KMS-11 (cell line): ENCODE measurements at regions not wholly inside any gene's neighbourhood (a gene's known extent, or its start where the extent isn't known, plus 50 kb on each side); places are given as distances from the start of the nearest gene placed in this dataset.

ENCODE experiments used
- H2AFZ ChIP-seq: fragments of 200-600 bp; sonication (generic); 2 replicates; pipeline ENCODE4 v1.6.1; 2016; ENCODE audit warnings: antibody characterized with exemption, mixed run types, low read depth
- H3K27ac ChIP-seq: fragments of 200-600 bp; sonication (generic); 2 replicates; pipeline ENCODE4 v1.6.1; 2016; ENCODE audit warnings: mild to moderate bottlenecking, mixed run types
- H3K27me3 ChIP-seq: fragments of 200-600 bp; sonication (generic); 2 replicates; pipeline ENCODE4 v1.6.1; 2017; ENCODE audit warnings: mild to moderate bottlenecking, low read depth, mixed run types, moderate library complexity; ENCODE audit not compliant: insufficient read depth
- H3K36me3 ChIP-seq: fragments of 200-600 bp; sonication (generic); 2 replicates; pipeline ENCODE4 v1.6.1; 2017; ENCODE audit warnings: mild to moderate bottlenecking, mixed run types; ENCODE audit not compliant: insufficient read depth
- H3K4me1 ChIP-seq: fragments of 200-600 bp; sonication (generic); 2 replicates; pipeline ENCODE4 v1.6.1; 2016; ENCODE audit warnings: mild to moderate bottlenecking, low read depth, mixed run types; ENCODE audit not compliant: poor library complexity, severe bottlenecking
- H3K4me2 ChIP-seq: fragments of 200-600 bp; sonication (generic); 2 replicates; pipeline ENCODE4 v1.7.0; 2016; ENCODE audit warnings: mild to moderate bottlenecking, mixed run types
- H3K4me3 ChIP-seq: fragments of 200-600 bp; sonication (generic); IDR thresholded peaks from 2 replicates; pipeline ENCODE4 v1.6.1; 2017; ENCODE audit warnings: low read depth, low read length, mixed read lengths; ENCODE audit not compliant: insufficient read depth
- H3K79me2 ChIP-seq: fragments of 200-600 bp; sonication (generic); 2 replicates; pipeline ENCODE4 v1.6.1; 2016; ENCODE audit warnings: low read depth, mixed run types; ENCODE audit not compliant: insufficient read depth
- H3K9ac ChIP-seq: fragments of 200-600 bp; sonication (generic); 2 replicates; pipeline ENCODE4 v1.6.1; 2016; ENCODE audit warnings: mild to moderate bottlenecking, mixed run types
- H4K20me1 ChIP-seq: fragments of 200-600 bp; sonication (generic); 2 replicates; pipeline ENCODE4 v1.6.1; 2016; ENCODE audit warnings: mild to moderate bottlenecking, mixed run types; ENCODE audit not compliant: insufficient read depth
- TF ChIP-seq, protein P1 (sequence below): fragments of 200-600 bp; sonication (generic); conservative IDR thresholded peaks from 2 replicates; pipeline ENCODE4 v1.6.1; 2017; ENCODE audit warnings: low read depth, mild to moderate bottlenecking, antibody characterized with exemption, low read length, moderate library complexity, mixed read lengths

GRCh38 chr20:4476903-4477500 lies 209.3 kb upstream of the PRNP start:
- no peaks in the 10 kb centered on the region for H3K27me3 ChIP-seq
- H3K4me1 ChIP-seq: no peaks in the 10 kb centered on the region
- no peak overlapping the region for H3K4me3 ChIP-seq
- H4K20me1 ChIP-seq: no peaks in the 10 kb centered on the region
- TF ChIP-seq, protein P1, sequence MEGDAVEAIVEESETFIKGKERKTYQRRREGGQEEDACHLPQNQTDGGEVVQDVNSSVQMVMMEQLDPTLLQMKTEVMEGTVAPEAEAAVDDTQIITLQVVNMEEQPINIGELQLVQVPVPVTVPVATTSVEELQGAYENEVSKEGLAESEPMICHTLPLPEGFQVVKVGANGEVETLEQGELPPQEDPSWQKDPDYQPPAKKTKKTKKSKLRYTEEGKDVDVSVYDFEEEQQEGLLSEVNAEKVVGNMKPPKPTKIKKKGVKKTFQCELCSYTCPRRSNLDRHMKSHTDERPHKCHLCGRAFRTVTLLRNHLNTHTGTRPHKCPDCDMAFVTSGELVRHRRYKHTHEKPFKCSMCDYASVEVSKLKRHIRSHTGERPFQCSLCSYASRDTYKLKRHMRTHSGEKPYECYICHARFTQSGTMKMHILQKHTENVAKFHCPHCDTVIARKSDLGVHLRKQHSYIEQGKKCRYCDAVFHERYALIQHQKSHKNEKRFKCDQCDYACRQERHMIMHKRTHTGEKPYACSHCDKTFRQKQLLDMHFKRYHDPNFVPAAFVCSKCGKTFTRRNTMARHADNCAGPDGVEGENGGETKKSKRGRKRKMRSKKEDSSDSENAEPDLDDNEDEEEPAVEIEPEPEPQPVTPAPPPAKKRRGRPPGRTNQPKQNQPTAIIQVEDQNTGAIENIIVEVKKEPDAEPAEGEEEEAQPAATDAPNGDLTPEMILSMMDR: no peak
- no peak overlapping the region for H3K27ac ChIP-seq
- no peak overlapping the region for H2AFZ ChIP-seq
- no peaks in the 10 kb centered on the region for H3K79me2 ChIP-seq
- no peaks in the 10 kb centered on the region for H3K36me3 ChIP-seq
- no peak overlapping the region for H3K4me2 ChIP-seq
- no peak overlapping the region for H3K9ac ChIP-seq

DNA sequence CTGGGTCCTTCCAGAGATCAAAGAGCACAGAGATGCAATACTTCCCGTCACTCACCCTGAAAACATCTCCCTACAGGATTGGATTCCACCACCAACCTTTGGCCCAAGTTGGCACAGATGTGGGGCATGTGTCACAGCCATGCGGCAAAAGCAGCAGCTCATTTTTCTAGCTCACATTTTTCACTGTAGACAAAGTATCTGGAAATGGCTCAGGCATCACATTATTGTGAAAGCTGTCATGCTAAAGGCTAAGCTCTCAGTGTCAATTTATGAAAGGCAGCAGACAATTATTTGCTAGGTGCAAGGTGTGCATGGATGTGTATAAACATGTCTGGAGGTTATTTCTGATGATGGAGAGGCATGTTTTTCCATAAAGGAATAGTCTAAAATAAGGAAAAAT lies 213.3 kb upstream of the PRNP start:
- H3K27ac ChIP-seq: no peak overlapping the region
- no peaks in the 10 kb centered on the region for H3K4me1 ChIP-seq
- TF ChIP-seq, protein P1: no peak
- H3K4me2 ChIP-seq: no peak overlapping the region
- H3K4me3 ChIP-seq: no peak overlapping the region
- H3K79me2 ChIP-seq: no peaks in the 10 kb centered on the region
- H3K36me3 ChIP-seq: no peaks in the 10 kb centered on the region
- H4K20me1 ChIP-seq: no peaks in the 10 kb centered on the region
- H3K9ac ChIP-seq: no peak overlapping the region
- H3K27me3 ChIP-seq: no peaks in the 10 kb centered on the region
- no peak overlapping the region for H2AFZ ChIP-seq

GRCh38 chr20:4471221-4471620 lies 215.0 kb upstream of the PRNP start:
- no peak overlapping the region for H3K27ac ChIP-seq
- no peaks in the 10 kb centered on the region for H4K20me1 ChIP-seq
- TF ChIP-seq, protein P1: no peak
- no peaks in the 10 kb centered on the region for H3K4me1 ChIP-seq
- no peaks in the 10 kb centered on the region for H3K79me2 ChIP-seq
- no peak overlapping the region for H3K4me2 ChIP-seq
- H3K9ac ChIP-seq: no peak overlapping the region
- no peak overlapping the region for H3K4me3 ChIP-seq
- no peaks in the 10 kb centered on the region for H3K27me3 ChIP-seq
- no peak overlapping the region for H2AFZ ChIP-seq
- H3K36me3 ChIP-seq: no peaks in the 10 kb centered on the region

- no peak overlapping the region for H3K4me3 ChIP-seq
- H3K4me1 ChIP-seq: no peaks in the 10 kb centered on the region
- H3K9ac ChIP-seq: no peak overlapping the region
- no peaks in the 10 kb centered on the region for H3K27me3 ChIP-seq
- no peak overlapping the region for H2AFZ ChIP-seq
- TF ChIP-seq, protein P1: no peak
- no peaks in the 10 kb centered on the region for H3K79me2 ChIP-seq
- H4K20me1 ChIP-seq: no peaks in the 10 kb centered on the region
- H3K27ac ChIP-seq: no peak overlapping the region
- no peaks in the 10 kb centered on the region for H3K36me3 ChIP-seq
- no peak overlapping the region for H3K4me2 ChIP-seq
Observed at GRCh38 chr20:4470375-4470774, 215.9 kb upstream of the PRNP start.
